ENCODE measurements at regions not wholly inside any gene's neighbourhood (a gene's known extent, or its start where the extent isn't known, plus 50 kb on each side); places are given as distances from the start of the nearest gene placed in this dataset.

- in situ Hi-C loops (cut with MboI) (no loop called here), intact Hi-C loops (cut with micrococcal nuclease) (no loop called here)
- H3K9me3 ChIP-seq (replicated peaks; ENCODE audit: control insufficient read depth, insufficient read depth, low read depth, low read length), result no peaks in the 10 kb centered on the region
- ATAC-seq, result no peak
- no peak overlapping the region for H3K27ac ChIP-seq (ENCODE audit: extremely low read depth, low read depth, low read length)
- H3K27me3 ChIP-seq (ENCODE audit: control insufficient read depth in 2 of 2, insufficient read depth in 2 of 2, low read length in 2 of 2), result no peaks in the 10 kb centered on the region
- no peak overlapping the region for H3K4me3 ChIP-seq
- H3K4me2 ChIP-seq (ENCODE audit: insufficient read depth, low read length), result no peak overlapping the region
- FAIRE-seq, result no peak
- ChIA-PET CTCF (ENCODE audit: low intra/inter-chr PET ratio) (no interaction called here), POLR2A (no interaction called here)
- H3K4me1 ChIP-seq (replicated peaks in 1 of 2; ENCODE audit: control insufficient read depth in 2 of 2, insufficient read depth in 2 of 2, low read length in 2 of 2), result no peaks in the 10 kb centered on the region
- no TSS peak for BruUV-seq (replicated peaks)
- no peak overlapping the region for H3K9ac ChIP-seq (ENCODE audit: insufficient read depth in 1 of 2, low read depth in 2 of 2, low read length in 2 of 2)
- no peaks in the 10 kb centered on the region for H3K79me2 ChIP-seq (ENCODE audit: control insufficient read depth, insufficient read depth, low read length)
- no peaks in the 10 kb centered on the region for H3K36me3 ChIP-seq (ENCODE audit: control insufficient read depth, insufficient read depth, low read length)
- H3K9me1 ChIP-seq (ENCODE audit: control insufficient read depth, insufficient read depth, low read length), result no peaks in the 10 kb centered on the region
- H2AFZ ChIP-seq (ENCODE audit: low read depth, low read length), result no peak overlapping the region
- H4K20me1 ChIP-seq (replicated peaks; ENCODE audit: control insufficient read depth, insufficient read depth, low read length), result no peaks in the 10 kb centered on the region
- no peak for DNase-seq (ENCODE audit: extremely low read depth in 1 of 4, low spot score in 3 of 4)
- TF ChIP-seq BCL6 (CRISPR knock-in tag; IDR thresholded peaks at IDR 0.05), result no peak
- TF ChIP-seq CBX1 (IDR thresholded peaks at IDR 0.05; ENCODE audit: low read depth), result no peak
- no peak for TF ChIP-seq CTCFL (IDR thresholded peaks at IDR 0.05; ENCODE audit: borderline replicate concordance, insufficient read depth, low read depth, low read length, poor library complexity, severe bottlenecking)
- no peak for TF ChIP-seq ETV6 (IDR thresholded peaks at IDR 0.05; ENCODE audit: borderline replicate concordance in 1 of 2, low read depth in 2 of 2, low read length in 1 of 2)
- no peak for TF ChIP-seq ETV6 (CRISPR knock-in tag; IDR thresholded peaks at IDR 0.05; ENCODE audit: borderline replicate concordance)
- no peak for TF ChIP-seq CUX1 (CRISPR knock-in tag; IDR thresholded peaks at IDR 0.05)
- no peak for TF ChIP-seq FOXM1 (IDR thresholded peaks at IDR 0.05; ENCODE audit: low read depth)
- no peak for TF ChIP-seq FOXM1 (CRISPR knock-in tag; IDR thresholded peaks at IDR 0.05; ENCODE audit: low read depth)
- TF ChIP-seq SREBF1 (IDR thresholded peaks at IDR 0.05; ENCODE audit: borderline replicate concordance, low read depth, low read length), result no peak
- TF ChIP-seq ZNF57 (CRISPR knock-in tag; IDR thresholded peaks at IDR 0.05), result no peak
- TF ChIP-seq ZEB2 (IDR thresholded peaks at IDR 0.05), result no peak
- TF ChIP-seq ZBTB8A (IDR thresholded peaks at IDR 0.05; ENCODE audit: partially characterized antibody), result no peak
- no peak for TF ChIP-seq SP1 (CRISPR knock-in tag; IDR thresholded peaks at IDR 0.05)
- TF ChIP-seq ZZZ3 (IDR thresholded peaks at IDR 0.05), result no peak
Measured at GRCh38 chr16:61270726-61271125, 765.5 kb downstream of the CDH8 start.
